Fibroblast of lung (primary cell): ENCODE measurements at regions not wholly inside any gene's neighbourhood (a gene's known extent, or its start where the extent isn't known, plus 50 kb on each side); places are given as distances from the start of the nearest gene placed in this dataset.

ENCODE experiments used
- DNase-seq, 2 donors: peaks; one replicate each; pipeline versions ENCODE4 v3.0.0 to v3.0.0-alpha.2; 2010; ENCODE audit warnings: low read depth in 2 of 2
- H2AFZ ChIP-seq: 2 replicates; pipeline ENCODE4 v1.5.1; 2012; ENCODE audit warnings: low read length, control low read depth, inconsistent platforms
- H3K27ac ChIP-seq: 2 replicates; pipeline ENCODE4 v1.5.1; 2011; ENCODE audit warnings: low read length, control low read depth; ENCODE audit not compliant: insufficient read depth
- H3K27me3 ChIP-seq: 2 replicates; pipeline ENCODE4 v1.5.1; 2011; ENCODE audit warnings: mild to moderate bottlenecking, low read length; ENCODE audit not compliant: control insufficient read depth, insufficient read depth
- H3K36me3 ChIP-seq: 2 replicates; pipeline ENCODE4 v1.5.1; 2011; ENCODE audit warnings: low read length; ENCODE audit not compliant: control insufficient read depth, insufficient read depth
- H3K4me1 ChIP-seq: 2 replicates; pipeline ENCODE4 v1.5.1; 2011; ENCODE audit warnings: low read length; ENCODE audit not compliant: control insufficient read depth, insufficient read depth; ENCODE audit errors: extremely low read depth
- H3K4me2 ChIP-seq: 2 replicates; pipeline ENCODE4 v1.5.1; 2011; ENCODE audit warnings: low read length, control low read depth; ENCODE audit not compliant: insufficient read depth; ENCODE audit errors: extremely low read depth
- H3K4me3 ChIP-seq, 4 experiments: fragments of 200-600 bp in 1 of 4; sonication (generic) in 1 of 4; replicated peaks in 1 of 4; 2 replicates each; pipeline ENCODE4 v1.5.1; 2011 to 2016; ENCODE audit warnings: low read length in 4 of 4, low read depth in 3 of 4, mild to moderate bottlenecking in 3 of 4, control low read depth in 2 of 4, inconsistent platforms in 1 of 4, mixed read lengths in 1 of 4; ENCODE audit not compliant: insufficient read depth in 1 of 4; ENCODE audit errors: control extremely low read depth in 1 of 4
- H3K79me2 ChIP-seq: 2 replicates; pipeline ENCODE4 v1.5.1; 2012; ENCODE audit warnings: mild to moderate bottlenecking, low read length, inconsistent platforms; ENCODE audit not compliant: control insufficient read depth, insufficient read depth
- H3K9ac ChIP-seq: 2 replicates; pipeline ENCODE4 v1.5.1; 2011; ENCODE audit warnings: mild to moderate bottlenecking, low read length, control low read depth; ENCODE audit not compliant: insufficient read depth
- H3K9me3 ChIP-seq: 2 replicates; pipeline ENCODE4 v1.5.1; 2012; ENCODE audit warnings: low read depth, low read length; ENCODE audit not compliant: control insufficient read depth, insufficient read depth
- H4K20me1 ChIP-seq: 2 replicates; pipeline ENCODE4 v1.5.1; 2011; ENCODE audit warnings: low read length; ENCODE audit not compliant: control insufficient read depth, insufficient read depth; ENCODE audit errors: extremely low read depth
- EZH2 ChIP-seq: IDR thresholded peaks from 2 replicates; pipeline ENCODE4 v1.5.1; 2012; ENCODE audit warnings: low read length, control low read depth, mild to moderate bottlenecking; ENCODE audit errors: missing control alignments
- TF ChIP-seq, protein P1 (sequence below), 2 donors: IDR thresholded peaks in 1 of 2; conservative IDR thresholded peaks in 1 of 2; 1 replicate in 1 of 2; 2 replicates in 1 of 2; pipeline ENCODE4 v1.5.1; 2011 to 2012; ENCODE audit warnings: low read length in 2 of 2, control low read depth in 1 of 2, inconsistent platforms in 1 of 2, low read depth in 1 of 2, mild to moderate bottlenecking in 1 of 2

- Histone ChIP-seq H3K4me2 (no peak overlapping the region), H3K27me3 (no peaks in the 10 kb centered on the region), H4K20me1 (no peaks in the 10 kb centered on the region), H3K9ac (no peak overlapping the region), H3K36me3 (no peaks in the 10 kb centered on the region), H2AFZ (no peak overlapping the region), H3K4me1 (no peaks in the 10 kb centered on the region), H3K79me2 (no peaks in the 10 kb centered on the region), H3K27ac (no peak overlapping the region), H3K4me3 (no peak overlapping the region), H3K9me3 (no peaks in the 10 kb centered on the region)
- no peak for TF ChIP-seq EZH2
- TF ChIP-seq, protein P1, sequence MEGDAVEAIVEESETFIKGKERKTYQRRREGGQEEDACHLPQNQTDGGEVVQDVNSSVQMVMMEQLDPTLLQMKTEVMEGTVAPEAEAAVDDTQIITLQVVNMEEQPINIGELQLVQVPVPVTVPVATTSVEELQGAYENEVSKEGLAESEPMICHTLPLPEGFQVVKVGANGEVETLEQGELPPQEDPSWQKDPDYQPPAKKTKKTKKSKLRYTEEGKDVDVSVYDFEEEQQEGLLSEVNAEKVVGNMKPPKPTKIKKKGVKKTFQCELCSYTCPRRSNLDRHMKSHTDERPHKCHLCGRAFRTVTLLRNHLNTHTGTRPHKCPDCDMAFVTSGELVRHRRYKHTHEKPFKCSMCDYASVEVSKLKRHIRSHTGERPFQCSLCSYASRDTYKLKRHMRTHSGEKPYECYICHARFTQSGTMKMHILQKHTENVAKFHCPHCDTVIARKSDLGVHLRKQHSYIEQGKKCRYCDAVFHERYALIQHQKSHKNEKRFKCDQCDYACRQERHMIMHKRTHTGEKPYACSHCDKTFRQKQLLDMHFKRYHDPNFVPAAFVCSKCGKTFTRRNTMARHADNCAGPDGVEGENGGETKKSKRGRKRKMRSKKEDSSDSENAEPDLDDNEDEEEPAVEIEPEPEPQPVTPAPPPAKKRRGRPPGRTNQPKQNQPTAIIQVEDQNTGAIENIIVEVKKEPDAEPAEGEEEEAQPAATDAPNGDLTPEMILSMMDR (conservative IDR thresholded peaks at IDR 0.05 in 1 of 2, IDR thresholded peaks at IDR 0.05 in 1 of 2; ENCODE audit: low read depth in 1 of 2, low read length in 2 of 2): no peak
- DNase-seq: no peak
Measured at GRCh38 chr2:194301946-194302345, 1355.1 kb upstream of the SLC39A10 start.

DNA sequence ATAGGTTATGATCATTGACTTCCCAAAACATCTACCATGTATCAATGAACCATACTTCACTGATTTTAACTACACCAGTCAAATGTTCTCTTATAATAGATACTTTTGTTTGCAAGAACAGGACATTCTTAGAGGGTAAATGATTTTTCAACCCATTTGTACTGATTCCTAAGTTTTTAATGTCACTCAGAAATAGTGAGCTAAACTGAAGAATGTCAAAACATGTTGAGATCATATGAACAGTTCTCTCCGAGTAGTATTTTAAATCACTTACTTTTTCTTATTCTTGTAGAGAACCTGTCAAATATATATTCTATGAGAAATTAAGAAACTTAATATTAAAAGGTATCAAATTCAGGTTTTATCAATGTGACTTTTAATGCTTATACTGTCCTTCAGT is 1362.9 kb upstream of the SLC39A10 start:
- no peaks in the 10 kb centered on the region for H3K36me3 ChIP-seq
- no peaks in the 10 kb centered on the region for H3K9me3 ChIP-seq
- H2AFZ ChIP-seq: no peak overlapping the region
- no peaks in the 10 kb centered on the region for H4K20me1 ChIP-seq
- DNase-seq: no peak
- TF ChIP-seq, protein P1 (conservative IDR thresholded peaks at IDR 0.05 in 1 of 2, IDR thresholded peaks at IDR 0.05 in 1 of 2; ENCODE audit: low read depth in 1 of 2, low read length in 2 of 2): no peak
- no peak for TF ChIP-seq EZH2
- no peaks in the 10 kb centered on the region for H3K27me3 ChIP-seq
- no peaks in the 10 kb centered on the region for H3K4me1 ChIP-seq
- no peak overlapping the region for H3K4me3 ChIP-seq
- H3K79me2 ChIP-seq: no peaks in the 10 kb centered on the region
- H3K9ac ChIP-seq: no peak overlapping the region
- H3K4me2 ChIP-seq: no peak overlapping the region
- H3K27ac ChIP-seq: no peak overlapping the region

DNA sequence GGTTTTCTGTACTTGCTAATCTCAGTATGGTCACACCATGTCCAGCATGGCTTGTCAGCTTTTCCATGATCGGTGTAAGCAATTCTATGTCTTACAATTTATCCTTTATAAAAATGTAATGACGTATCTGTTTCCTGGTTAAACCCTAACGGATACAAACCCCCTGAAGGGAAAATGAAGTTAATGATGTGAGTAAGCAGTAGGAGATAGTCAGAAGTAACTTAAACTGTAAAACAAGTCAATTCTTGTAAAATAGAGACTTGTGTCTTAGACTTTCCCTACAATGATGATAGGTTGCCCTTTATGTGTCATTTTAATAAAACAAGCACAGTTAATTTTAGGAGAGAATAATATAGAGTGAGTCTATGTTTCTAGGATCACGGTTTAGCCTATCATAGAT is 1365.9 kb upstream of the SLC39A10 start:
- no peaks in the 10 kb centered on the region for H3K9me3 ChIP-seq
- H3K36me3 ChIP-seq: no peaks in the 10 kb centered on the region
- no peaks in the 10 kb centered on the region for H3K27me3 ChIP-seq
- H3K79me2 ChIP-seq: no peaks in the 10 kb centered on the region
- no peak for TF ChIP-seq EZH2
- TF ChIP-seq, protein P1 (conservative IDR thresholded peaks at IDR 0.05 in 1 of 2, IDR thresholded peaks at IDR 0.05 in 1 of 2; ENCODE audit: low read depth in 1 of 2, low read length in 2 of 2): no peak
- no peaks in the 10 kb centered on the region for H4K20me1 ChIP-seq
- H3K9ac ChIP-seq: no peak overlapping the region
- H3K4me3 ChIP-seq: no peak overlapping the region
- DNase-seq: no peak
- H2AFZ ChIP-seq: no peak overlapping the region
- H3K4me1 ChIP-seq: no peaks in the 10 kb centered on the region
- no peak overlapping the region for H3K4me2 ChIP-seq
- H3K27ac ChIP-seq: no peak overlapping the region
